Stimulated activated CD8-positive, alpha-beta memory T cell treated with anti-CD3 and anti-CD28 coated beads, Interleukin-12 subunit alpha, Interleukin-12 subunit beta, amount 100 ng/mL, for 1 hour (primary cell): ENCODE measurements at regions not wholly inside any gene's neighbourhood (a gene's known extent, or its start where the extent isn't known, plus 50 kb on each side); places are given as distances from the start of the nearest gene placed in this dataset.

Experiments used
- DNase-seq: peaks from one replicate; pipeline ENCODE4 v3.0.0-alpha.2; 2020; ENCODE audit warnings: low read depth

- no peak for DNase-seq
Observed at GRCh38 chr16:87054856-87055255, 262.3 kb downstream of the C16orf95 start.

GRCh38 chr16:87056083-87056482, 261.1 kb downstream of the C16orf95 start:
- DNase-seq = no peak

GRCh38 chr16:87056551-87056950, 260.6 kb downstream of the C16orf95 start:
- no peak for DNase-seq

- DNase-seq = no peak
Observed at GRCh38 chr16:87057211-87057881, 259.8 kb downstream of the C16orf95 start.

DNA sequence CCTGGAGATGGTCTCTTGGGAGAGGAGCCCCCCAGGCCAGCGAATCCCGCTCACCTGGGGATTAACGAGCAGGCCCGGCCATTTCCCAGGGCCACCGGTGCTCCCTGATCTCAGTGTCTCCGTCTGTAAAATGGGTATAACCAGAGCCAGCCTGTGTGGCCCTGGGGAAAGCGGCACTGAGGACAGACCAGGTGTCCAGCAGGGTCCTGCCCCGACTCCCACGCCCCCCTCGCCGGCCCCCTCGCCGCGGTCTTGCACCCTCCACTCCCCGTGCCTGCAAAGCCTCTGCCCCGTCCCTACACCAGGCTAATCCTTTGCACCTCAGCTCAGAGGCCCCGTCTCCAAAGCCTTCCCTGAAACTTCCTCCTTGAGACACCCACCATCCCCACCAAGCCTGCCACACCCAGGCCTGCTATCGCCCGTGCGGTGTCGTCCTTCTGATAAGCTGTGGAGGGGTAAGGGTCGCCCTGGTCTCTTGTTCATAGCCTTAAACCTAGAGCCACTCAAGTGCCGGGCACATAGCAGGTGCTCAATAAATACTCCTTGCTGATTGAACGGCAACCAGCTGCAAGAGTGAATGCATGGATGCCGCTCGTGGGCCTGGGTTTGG, 259.1 kb downstream of the C16orf95 start:
- no peak for DNase-seq

DNA sequence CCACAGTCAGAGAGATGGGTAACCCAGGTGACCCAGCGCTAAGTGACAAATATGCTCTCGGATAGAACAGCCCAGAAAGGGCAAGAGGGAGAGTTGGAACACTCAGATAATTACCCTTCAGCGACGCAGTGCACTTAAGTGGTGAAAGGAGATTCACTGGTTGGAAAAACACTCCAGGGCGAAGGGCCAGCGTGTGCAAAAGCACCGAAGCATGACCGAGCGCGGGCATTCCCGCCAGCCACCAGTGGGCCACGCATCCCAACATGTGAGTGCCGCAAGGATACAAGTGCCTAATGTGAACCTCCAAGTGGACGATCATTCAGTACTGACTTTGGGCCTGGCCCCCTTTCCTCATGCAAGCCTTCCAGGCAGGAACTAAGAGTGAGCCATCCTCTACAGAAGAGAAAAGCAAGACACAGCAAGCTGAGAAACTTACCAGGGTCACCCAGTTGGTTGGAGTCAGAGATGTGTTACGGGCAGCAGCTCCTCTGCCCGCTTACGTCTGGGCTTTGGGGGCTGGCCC, 258.4 kb downstream of the C16orf95 start:
- no peak for DNase-seq

GRCh38 chr16:87060034-87060986, 256.9 kb downstream of the C16orf95 start:
- no peak for DNase-seq

- DNase-seq = no peak
Observed at GRCh38 chr16:87061243-87061920, 255.8 kb downstream of the C16orf95 start.

DNA sequence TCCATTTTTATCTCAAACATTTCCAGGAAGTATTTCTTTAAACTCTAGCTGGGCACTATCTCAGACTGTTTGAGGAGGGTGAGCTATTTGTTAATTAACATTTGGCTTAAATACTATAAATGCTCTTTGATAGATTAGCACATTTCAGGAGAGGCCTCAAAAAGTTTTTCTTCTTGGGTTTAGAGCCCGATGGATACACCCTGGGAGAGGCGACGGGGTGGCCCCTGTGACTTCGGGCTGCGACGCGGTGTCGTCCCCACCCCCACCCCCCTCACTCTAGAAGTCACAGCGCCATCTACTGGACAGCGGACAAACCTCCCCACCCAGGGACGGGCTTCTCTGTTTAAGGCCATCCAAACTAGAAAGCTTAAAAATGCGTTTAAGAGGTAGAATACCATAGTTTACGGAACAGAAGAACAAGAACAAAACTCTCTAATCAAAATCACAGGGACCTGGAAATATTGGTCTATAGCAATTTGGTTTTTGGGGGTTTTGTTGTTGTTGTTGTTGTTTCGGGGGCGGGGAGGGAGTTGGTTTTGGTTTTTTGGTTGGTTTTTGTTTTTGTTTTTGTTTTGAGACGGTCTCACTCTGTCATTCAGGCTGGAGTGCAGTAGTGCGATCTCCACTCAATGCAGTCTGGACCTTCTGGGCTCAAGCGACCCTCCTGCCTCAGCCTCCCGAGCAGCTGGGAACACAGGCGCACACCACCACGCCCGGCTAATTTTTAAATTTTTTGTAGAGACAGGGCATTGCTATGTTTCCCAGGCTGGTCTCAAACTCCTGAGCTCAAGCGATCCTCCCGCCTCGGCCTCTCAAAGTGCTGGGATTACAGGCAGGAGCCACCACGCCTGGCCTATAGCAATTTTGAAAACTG, 254.4 kb downstream of the C16orf95 start:
- peak; percentile 24 for DNase-seq

GRCh38 chr16:87063543-87063942, 253.6 kb downstream of the C16orf95 start:
- DNase-seq = no peak

GRCh38 chr16:87064731-87065445, 252.3 kb downstream of the C16orf95 start:
- no peak for DNase-seq

DNA sequence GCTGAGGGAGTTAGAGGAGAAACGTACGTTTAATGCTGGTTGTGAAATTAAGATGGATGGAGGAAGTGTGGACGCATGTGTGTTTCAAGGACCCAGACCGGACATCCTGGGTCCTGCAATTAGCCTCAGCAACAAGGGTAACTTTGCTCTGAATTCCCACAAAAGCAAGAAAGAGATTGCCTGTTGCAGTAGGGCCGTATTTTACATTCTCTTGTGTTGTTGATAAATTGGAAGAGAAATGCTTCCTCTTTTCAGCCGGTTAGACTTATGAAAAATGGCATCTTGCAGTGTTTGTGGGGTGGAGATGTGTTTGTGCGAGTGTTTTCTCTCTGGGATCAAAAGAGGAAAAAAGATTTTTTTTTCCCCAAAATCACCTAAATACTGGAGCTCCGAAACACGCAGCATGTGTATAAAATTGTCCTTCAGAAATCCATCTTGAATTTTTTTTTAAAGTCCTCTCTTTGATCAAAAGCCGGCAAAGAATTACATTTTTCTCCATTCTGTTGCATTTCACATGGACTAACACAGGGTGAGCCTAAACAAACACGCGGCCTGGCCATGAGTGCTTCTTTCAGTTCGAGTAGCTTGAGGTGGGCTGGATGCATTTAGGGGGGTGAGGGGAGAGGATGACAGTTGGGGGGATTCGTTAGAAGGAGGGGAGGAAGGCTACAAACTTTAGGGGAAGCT, 251.6 kb downstream of the C16orf95 start:
- no peak for DNase-seq

DNA sequence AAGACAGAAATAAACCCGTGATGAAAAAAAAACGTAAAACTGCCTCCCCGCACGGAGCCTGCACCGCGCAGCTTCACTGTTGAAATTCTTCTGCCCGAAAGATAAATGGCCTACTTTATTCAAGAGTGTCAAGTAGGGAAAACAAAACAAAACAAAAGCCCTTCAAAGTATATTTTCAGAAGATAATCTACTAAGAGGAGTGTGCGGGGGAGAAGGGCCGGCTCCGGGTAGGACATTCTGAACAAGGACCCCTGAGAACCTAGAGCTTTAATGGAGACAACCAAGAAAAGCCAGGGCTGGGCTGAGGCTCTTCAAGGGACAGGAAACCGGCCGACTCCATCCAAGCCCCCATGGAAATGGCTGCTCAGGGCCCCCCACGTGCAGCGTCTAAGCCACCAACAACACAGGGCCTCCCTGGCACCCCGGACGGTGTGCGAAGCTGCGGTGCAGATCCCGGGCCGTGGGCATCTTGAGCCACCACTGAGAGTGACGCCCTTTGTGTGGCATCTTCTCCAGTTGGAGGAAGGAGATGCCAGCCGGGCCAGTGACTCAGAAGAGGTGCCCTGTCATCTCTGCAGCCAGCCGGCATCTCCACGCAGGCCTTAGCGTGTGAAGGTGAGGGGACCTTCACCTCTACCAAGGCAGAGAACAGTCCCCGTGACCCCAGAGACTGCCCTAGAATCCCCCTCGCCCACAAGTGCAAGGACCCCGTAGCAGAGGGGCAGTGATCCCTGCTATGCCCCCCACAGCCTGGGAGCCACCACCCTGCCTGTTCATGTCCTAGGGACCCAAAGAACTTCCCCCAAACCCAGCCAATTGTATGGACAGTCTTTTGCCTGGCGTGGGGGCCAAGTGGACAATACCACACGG, 250.8 kb downstream of the C16orf95 start:
- no peak for DNase-seq

- no peak for DNase-seq
Observed at GRCh38 chr16:87067003-87067556, 250.1 kb downstream of the C16orf95 start.

DNA sequence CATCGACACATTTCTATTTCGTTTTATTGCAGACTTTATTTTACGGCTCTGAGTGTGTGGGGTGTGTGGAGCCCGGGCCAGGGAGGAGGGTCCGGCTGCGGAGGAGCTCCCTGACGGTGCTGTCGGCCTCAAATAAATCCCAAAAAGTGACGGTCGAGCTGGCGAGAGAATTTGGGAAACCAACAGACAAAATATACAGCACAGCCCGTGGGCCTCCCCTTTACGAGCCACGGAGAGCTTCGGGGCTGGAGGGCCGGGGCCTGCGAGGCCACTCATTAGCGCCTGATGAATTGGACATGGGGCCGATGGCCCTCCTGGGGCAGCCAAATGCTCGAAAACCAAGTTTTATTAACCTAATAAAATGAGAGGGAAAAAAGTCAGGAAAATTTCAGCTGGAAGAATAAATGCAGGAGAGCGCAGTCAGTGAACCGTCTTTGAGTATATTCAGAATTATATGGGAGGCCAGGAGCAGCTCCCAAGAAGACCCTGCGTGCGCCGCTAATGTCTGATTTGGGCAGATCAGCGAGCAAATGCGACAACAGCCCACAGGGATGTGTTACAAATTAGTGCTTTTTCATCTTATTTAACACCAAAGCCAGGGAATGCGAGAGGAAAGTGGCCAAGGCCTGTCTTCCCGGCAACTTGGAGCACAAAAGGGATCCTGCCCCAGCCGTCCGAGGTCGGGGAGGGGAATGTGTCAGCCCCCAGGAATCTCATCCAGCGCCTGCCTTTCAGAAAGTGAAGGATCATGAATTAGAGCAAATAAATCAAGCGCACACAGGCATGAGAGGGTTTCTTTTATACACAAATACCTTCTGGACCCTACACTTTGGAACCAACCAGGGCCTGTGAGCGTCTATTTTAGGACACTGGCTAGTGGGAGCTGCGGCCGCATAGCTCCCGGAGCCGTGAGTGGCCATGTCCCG, 249.1 kb downstream of the C16orf95 start:
- DNase-seq = no peak

- no peak for DNase-seq
Observed at GRCh38 chr16:87068762-87069150, 248.4 kb downstream of the C16orf95 start.

GRCh38 chr16:87070657-87071056, 246.5 kb downstream of the C16orf95 start:
- DNase-seq = no peak
